ENCODE measurements at regions not wholly inside any gene's neighbourhood (a gene's known extent, or its start where the extent isn't known, plus 50 kb on each side); places are given as distances from the start of the nearest gene placed in this dataset.
A peak's percentile ranks its signal among the peaks of the same experiment; 100 is the strongest.

- no peak for DNase-seq (ENCODE audit: low read depth)
- H3K4me3 ChIP-seq (ENCODE audit: low read depth, low read length): no peak overlapping the region
- TF ChIP-seq CTCF (conservative IDR thresholded peaks at IDR 0.05; ENCODE audit: low read depth, low read length): no peak
Observed at GRCh38 chr10:124324856-124325632, 93.7 kb downstream of the OAT start.

DNA sequence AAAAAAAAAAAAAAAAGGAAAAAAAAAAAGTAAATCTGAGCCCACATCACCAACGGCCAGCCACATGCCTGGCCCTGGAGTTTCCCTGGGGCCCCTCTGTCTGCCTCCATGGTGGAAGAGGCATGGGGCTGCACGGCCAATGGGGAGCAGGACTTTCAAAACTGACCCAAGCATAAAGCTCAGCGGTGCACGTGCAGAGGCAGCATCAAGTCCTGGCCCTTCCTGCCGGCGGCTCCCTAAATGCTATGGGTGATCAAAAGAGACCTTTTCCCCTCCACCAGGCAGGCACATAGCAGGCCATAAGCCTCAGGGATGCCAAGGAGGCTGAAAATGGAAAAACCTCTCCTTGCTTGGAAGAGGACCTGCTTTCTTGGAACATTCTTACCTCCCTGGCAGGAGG is 94.3 kb downstream of the OAT start:
- TF ChIP-seq CTCF (conservative IDR thresholded peaks at IDR 0.05; ENCODE audit: low read depth, low read length): no peak
- no peak overlapping the region for H3K4me3 ChIP-seq (ENCODE audit: low read depth, low read length)
- DNase-seq (ENCODE audit: low read depth): no peak

DNA sequence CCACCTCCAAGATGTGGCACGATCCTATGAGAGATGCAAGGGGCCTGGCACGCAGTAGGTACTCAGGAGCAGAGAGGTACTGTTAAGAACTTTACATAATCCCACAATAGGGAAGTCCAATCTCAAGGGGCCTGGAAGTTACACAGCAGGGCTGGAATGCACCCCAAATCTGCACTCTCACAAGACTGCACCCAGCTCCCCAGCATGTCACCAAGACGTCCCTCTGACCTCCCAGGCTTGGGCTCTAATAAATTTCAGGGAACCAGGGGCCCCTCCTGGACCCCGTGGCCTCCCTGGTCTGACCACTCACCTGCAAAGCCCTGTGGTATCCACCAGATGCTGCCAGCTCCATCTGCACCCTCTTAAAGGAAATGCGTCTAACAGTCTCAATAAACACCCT is 94.9 kb downstream of the OAT start:
- DNase-seq (ENCODE audit: low read depth): no peak
- no peak for TF ChIP-seq CTCF (conservative IDR thresholded peaks at IDR 0.05; ENCODE audit: low read depth, low read length)
- H3K4me3 ChIP-seq (ENCODE audit: low read depth, low read length): no peak overlapping the region

GRCh38 chr10:124323111-124323725 is 95.5 kb downstream of the OAT start:
- DNase-seq (ENCODE audit: low read depth): peak; percentile 22
- TF ChIP-seq CTCF (conservative IDR thresholded peaks at IDR 0.05; ENCODE audit: low read depth, low read length): no peak
- no peak overlapping the region for H3K4me3 ChIP-seq (ENCODE audit: low read depth, low read length)

- no peak for DNase-seq (ENCODE audit: low read depth)
- no peak overlapping the region for H3K4me3 ChIP-seq (ENCODE audit: low read depth, low read length)
- no peak for TF ChIP-seq CTCF (conservative IDR thresholded peaks at IDR 0.05; ENCODE audit: low read depth, low read length)
Observed at GRCh38 chr10:124322191-124322980, 96.3 kb downstream of the OAT start.

GRCh38 chr10:124321433-124322089 is 97.2 kb downstream of the OAT start:
- no peak for TF ChIP-seq CTCF (conservative IDR thresholded peaks at IDR 0.05; ENCODE audit: low read depth, low read length)
- H3K4me3 ChIP-seq (ENCODE audit: low read depth, low read length): no peak overlapping the region
- no peak for DNase-seq (ENCODE audit: low read depth)

All from choroid plexus epithelial cell (primary cell).